ENCODE measurements at regions not wholly inside any gene's neighbourhood (a gene's known extent, or its start where the extent isn't known, plus 50 kb on each side); places are given as distances from the start of the nearest gene placed in this dataset.

GRCh38 chr3:159907828-159908227 is 80.8 kb upstream of the IL12A start:
- Histone ChIP-seq H2AFZ (ENCODE audit: low read depth, low read length, poor library complexity, severe bottlenecking) (no peak overlapping the region), H3K9me2 (ENCODE audit: insufficient read depth) (peaks cover 3% of the 10 kb centered on the region; the same call in 1 of the 2 replicates), H3K27me3 (ENCODE audit: insufficient read depth, low read length) (no peaks in the 10 kb centered on the region), H3K36me3 (ENCODE audit: control insufficient read depth in 1 of 2, insufficient read depth in 2 of 2, low read length in 2 of 2) (no peaks in the 10 kb centered on the region), H3K4me1 (ENCODE audit: control insufficient read depth in 1 of 2, insufficient read depth in 2 of 2, low read length in 2 of 2) (no peaks in the 10 kb centered on the region), H3K9me3 (ENCODE audit: control insufficient read depth in 1 of 2, insufficient read depth in 1 of 2, low read depth in 1 of 2, low read length in 2 of 2) (no peaks in the 10 kb centered on the region), H3K9ac (ENCODE audit: low read length) (no peak overlapping the region), H3K27ac (ENCODE audit: low read depth, low read length) (no peak overlapping the region), H3K4me3 (replicated peaks in 1 of 2; ENCODE audit: low read depth in 1 of 2, low read length in 2 of 2) (no peak overlapping the region), H3K79me2 (ENCODE audit: insufficient read depth, low read length) (no peaks in the 10 kb centered on the region), H3K4me2 (ENCODE audit: low read length) (no peak overlapping the region), H4K20me1 (ENCODE audit: insufficient read depth) (no peaks in the 10 kb centered on the region)
- RAD21 ChIA-PET (ENCODE audit: low non-redundant PET in 1 of 2, low total read pairs in 2 of 2, uncharacterized antibody in 2 of 2, unreplicated experiment in 2 of 2): no interaction called here
- CTCF ChIA-PET: no interaction called here
- no TSS peak for BruUV-seq (replicated peaks)
- DNase-seq (ENCODE audit: low read depth, low spot score) (no peak), ATAC-seq (no peak)
- intact Hi-C loops (cut with micrococcal nuclease): no loop called here
- POLR2A ChIA-PET: no interaction called here
- no peak for TF ChIP-seq POLR2AphosphoS5 (IDR thresholded peaks at IDR 0.05; ENCODE audit: low read depth, low read length)
- TF ChIP-seq FOSL1 (IDR thresholded peaks at IDR 0.05; ENCODE audit: low read depth): no peak
- TF ChIP-seq EZH2phosphoT487 (IDR thresholded peaks at IDR 0.05; ENCODE audit: borderline replicate concordance): no peak
- TF ChIP-seq SIN3A (IDR thresholded peaks at IDR 0.05; ENCODE audit: low read depth): no peak
- TF ChIP-seq EZH2 (IDR thresholded peaks at IDR 0.05): no peak
- no peak for TF ChIP-seq CTCF (IDR thresholded peaks at IDR 0.05 in 2 of 3, conservative IDR thresholded peaks at IDR 0.05 in 1 of 3; ENCODE audit: borderline replicate concordance in 1 of 3, insufficient read depth in 1 of 3, low read depth in 2 of 3, low read length in 2 of 3)
- no peak for TF ChIP-seq ZFX (IDR thresholded peaks at IDR 0.05)
- TF ChIP-seq CEBPB (IDR thresholded peaks at IDR 0.05; ENCODE audit: low read depth): no peak
- no peak for TF ChIP-seq ELF1 (IDR thresholded peaks at IDR 0.05; ENCODE audit: borderline replicate concordance, low read depth)
- TF ChIP-seq TCF7L2 (IDR thresholded peaks at IDR 0.05; ENCODE audit: borderline replicate concordance, extremely low read depth, insufficient read depth, insufficient read length): no peak
- no peak for TF ChIP-seq SRF (IDR thresholded peaks at IDR 0.05; ENCODE audit: low read depth)
- TF ChIP-seq CBX3 (IDR thresholded peaks at IDR 0.05; ENCODE audit: low read depth): no peak
- no peak for TF ChIP-seq ZBTB33 (IDR thresholded peaks at IDR 0.05; ENCODE audit: extremely low read depth, insufficient replicate concordance, low read length)
- no peak for TF ChIP-seq EGR1 (IDR thresholded peaks at IDR 0.05; ENCODE audit: low read depth)

Data from HCT116 (cell line).